ENCODE measurements at regions not wholly inside any gene's neighbourhood (a gene's known extent, or its start where the extent isn't known, plus 50 kb on each side); places are given as distances from the start of the nearest gene placed in this dataset.

- TF ChIP-seq POLR2A (IDR thresholded peaks at IDR 0.05) = no peak
- TF ChIP-seq CTCF (IDR thresholded peaks at IDR 0.05) = no peak
- no peak for TF ChIP-seq POLR2AphosphoS5 (IDR thresholded peaks at IDR 0.05)
These were observed 158.3 kb downstream of the GPAM start for GRCh38 chr10:112025228-112025627.

Measured in sigmoid colon (tissue), 4 donors.